Hippocampal formation (tissue), 2 donors: ENCODE measurements at regions not wholly inside any gene's neighbourhood (a gene's known extent, or its start where the extent isn't known, plus 50 kb on each side); places are given as distances from the start of the nearest gene placed in this dataset.

Experiments used
- DNase-seq, 2 donors: peaks; one replicate each; lab custom pipeline; 2025; lab: John Stamatoyannopoulos, UW

DNA sequence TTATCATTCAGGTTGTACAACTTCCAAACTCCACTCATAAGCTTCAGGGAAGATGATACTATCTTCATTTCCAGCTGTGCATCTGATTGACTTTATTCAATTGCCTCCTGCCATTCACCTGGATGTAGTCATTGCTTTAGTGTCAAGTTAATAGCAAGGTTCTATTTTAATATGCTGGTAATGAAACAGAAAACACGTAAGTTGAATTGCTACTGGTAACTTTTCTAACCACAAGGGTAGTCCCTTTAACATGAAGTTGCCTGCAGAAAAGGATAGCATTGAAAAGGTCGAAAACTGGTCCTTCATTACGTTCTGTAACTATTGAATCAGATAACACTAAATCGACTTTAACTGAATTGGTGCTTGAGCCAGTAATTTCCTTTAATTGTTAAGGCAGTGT lies 459.4 kb upstream of the CDH6 start:
- no peak for DNase-seq

DNA sequence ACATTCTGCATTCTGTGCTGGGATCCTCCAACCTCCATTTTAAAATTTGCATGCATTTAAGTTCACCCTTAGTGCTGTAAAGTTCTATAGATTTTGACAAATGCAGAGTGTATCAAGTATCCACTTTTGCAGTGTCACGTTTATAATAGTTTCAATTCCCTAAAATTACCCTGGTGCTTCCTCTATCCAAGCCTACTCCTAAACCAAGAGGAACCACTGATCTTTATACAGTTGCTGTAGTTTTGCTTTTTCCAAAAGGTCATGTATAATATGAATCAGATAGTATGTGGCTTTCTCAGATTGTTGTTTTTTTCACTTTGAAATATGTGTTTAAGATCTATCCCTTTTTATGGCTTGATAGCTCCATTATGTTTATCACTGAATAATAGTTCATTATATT lies 468.4 kb upstream of the CDH6 start:
- DNase-seq = no peak

DNA sequence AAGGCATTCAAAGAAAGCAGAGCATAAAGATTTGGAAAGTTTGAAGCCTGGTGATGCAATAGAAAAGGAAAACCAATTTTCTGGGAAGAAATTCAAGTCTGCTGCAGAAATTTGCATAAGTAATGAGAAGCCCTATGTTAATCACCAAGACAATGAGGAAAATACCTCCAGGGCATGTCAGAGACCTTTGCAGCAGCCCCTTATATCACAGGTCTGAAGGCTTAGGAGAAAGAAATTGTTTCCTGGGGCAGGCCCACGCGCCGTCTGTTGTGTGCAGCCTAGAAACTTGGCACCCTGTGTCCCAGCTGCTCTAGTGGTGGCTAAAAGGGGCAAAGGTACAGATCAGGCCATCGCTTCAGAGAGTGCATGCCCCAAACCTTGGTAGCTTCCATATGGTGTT lies 495.3 kb upstream of the CDH6 start:
- no peak for DNase-seq

DNA sequence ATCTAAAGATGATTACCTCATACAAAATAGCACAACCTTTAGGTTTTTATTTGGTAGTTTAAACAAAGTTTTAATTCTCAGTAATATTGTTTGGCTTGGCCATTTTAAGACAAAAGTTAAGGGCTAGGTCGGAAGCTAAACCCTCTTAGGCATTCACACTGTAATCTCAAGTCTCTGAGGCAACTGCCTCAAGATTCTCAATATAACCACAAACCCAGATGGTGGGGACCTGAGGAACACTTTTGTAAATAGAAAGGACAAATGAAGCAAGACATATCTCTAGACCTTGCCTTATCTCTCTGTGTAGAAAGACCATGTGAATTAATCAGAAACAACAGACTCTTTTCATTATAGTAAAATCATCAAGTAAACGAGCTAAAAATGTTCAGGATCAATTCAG lies 500.2 kb upstream of the CDH6 start:
- DNase-seq = no peak

DNA sequence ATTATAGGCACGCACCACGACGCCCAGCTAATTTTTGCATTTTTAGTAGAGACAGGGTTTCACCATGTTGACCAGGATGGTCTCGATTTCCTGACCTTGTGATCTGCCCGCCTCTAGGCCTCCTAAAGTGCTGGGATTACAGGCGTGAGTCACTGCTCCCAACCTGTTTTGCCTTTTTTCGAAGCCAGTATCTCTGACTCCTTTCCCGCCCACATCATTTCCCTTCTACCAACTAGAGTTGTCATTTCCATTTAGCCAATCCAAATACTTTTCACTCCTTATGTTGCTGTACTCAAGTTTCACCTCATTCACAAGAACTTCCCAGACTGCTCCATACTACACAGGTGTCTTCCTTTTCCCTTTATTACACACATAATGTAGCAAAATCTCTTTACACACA lies 502.6 kb upstream of the CDH6 start:
- DNase-seq = no peak

DNA sequence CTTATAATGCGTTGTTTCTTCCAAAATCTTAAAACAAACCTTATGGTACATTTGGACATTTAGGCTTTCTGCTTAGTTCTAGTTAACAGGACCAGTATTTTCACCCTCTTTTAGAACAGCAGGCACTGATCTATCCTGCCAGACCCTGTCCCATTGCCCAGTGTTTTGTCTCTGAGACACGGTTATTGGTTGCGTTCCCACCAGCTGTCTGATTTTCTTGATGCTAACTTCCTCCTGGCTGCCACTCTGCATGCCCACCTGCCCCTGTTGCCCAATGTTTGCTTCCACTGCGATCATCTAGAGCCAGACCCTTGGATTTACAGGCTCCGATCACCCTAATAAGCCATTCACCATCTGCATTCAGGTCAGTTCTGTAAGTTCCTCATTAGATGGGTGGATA lies 506.0 kb upstream of the CDH6 start:
- DNase-seq = no peak

DNA sequence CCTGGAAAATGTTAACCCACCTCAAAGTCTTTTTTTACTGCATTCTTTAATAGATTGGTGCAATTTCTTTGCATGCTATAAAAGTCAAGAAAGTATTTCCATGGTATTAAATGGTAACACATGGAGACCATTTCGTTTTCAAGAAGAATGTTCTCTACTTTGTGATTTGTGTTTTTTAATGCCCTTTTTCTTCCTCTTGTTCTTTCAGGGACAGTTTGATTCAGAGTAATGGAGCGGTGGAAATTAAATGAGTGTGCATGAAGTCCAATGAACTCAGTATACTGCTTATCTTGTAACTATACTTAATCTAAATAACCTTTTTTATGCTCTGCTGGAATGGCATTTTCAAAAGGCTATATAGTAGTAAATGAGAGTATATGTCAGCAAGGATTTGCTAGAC lies 507.0 kb upstream of the CDH6 start:
- no peak for DNase-seq

DNA sequence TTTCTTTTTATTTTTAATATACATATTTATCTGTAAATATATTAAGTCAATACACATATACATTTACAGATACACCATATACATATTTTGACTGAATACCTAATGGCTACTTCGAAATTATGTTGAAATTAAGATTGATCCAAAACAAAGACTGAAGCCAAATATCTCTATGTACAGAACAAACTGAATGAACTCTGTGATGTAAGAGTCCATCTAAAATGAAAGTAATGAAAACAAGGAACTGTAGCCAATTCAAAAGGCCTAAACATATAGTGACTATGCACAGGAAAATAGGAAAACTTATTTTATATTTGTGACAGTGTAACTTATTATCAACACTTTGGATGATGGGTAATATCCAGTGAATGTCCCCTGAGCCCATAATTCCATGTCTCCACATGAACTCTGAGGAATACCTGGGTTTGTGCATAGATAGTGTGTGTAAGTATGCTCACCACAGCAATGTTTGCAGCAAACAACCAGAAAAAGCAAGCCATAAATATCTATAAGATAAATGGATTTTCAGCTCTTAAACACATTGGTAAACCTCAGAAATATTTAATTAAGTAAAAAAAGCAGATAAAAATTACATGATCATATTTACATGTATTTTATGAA lies 517.2 kb upstream of the CDH6 start:
- no peak for DNase-seq

DNA sequence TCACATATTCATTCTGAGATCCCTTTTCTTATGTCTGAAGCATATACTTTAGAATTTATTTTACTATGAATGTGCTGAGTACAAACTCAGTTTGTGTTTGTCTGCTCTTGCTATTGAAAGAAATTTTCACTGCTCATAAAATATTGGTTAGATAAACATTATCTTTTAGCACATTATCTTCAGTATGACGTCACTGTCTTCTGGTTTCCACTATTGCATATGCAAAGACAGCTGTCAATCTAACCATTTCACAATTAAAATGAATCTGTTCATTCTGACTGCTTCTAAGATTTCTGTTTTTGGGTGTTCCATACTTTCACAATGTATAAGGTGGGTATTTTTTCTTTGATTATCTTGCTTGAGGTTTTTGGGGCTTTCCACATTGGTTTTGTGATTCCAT lies 526.2 kb upstream of the CDH6 start:
- no peak for DNase-seq

DNA sequence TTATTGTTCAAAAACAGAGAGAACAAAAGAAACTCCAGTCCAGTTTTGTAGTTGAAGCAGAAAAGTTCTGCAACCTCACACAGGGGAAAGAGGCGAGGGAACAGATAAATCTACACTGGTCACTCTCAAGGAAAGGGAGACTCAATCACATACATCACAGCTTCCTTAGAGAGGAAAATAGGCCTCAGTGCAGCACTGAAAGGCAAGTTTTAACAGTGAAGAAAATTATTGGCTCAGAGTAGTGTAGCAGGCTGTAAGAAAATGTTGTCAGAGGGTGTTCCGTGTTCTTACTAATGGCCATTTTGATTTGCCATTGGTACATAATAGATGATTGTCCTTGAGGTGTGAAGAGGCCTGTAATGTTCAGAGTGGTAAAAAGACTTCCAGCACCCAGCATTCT lies 530.0 kb upstream of the CDH6 start:
- DNase-seq = no peak

DNA sequence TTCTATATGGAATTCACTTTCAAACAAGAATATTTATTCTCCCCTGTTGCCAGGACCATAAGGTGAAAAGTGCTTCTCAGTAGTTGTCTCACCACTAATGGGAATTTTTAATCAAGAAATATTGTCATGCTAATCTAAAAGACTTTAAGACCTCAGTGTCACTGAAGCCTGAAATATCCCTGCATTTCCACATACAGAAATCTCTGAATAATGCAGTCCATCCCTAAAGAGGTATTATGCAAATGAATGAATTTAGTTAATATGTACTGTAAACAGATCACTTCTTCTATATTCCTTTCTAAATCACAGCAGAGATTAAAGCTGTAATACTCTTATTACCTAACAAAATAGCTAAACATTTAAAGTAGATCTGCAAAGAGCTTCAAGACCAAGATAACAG lies 531.1 kb upstream of the CDH6 start:
- DNase-seq = no peak

DNA sequence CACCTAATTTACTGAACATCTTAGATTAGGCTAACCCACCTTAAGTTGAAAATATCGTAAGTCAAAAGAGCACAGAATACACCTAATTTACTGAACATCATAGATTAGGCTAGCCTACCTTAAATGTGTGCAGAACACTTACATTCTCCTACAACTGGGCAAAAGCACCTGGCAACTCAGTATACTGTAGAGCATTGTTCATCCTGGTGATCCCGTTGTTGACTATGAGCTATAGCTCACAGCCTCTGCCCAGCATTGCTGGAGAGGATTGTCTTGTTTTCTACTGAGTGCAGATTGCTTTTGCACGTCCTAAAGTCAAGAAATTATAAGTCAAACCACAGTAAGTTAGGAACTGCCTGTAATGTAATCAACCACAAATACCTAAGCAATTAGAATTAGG lies 531.8 kb upstream of the CDH6 start:
- no peak for DNase-seq

DNA sequence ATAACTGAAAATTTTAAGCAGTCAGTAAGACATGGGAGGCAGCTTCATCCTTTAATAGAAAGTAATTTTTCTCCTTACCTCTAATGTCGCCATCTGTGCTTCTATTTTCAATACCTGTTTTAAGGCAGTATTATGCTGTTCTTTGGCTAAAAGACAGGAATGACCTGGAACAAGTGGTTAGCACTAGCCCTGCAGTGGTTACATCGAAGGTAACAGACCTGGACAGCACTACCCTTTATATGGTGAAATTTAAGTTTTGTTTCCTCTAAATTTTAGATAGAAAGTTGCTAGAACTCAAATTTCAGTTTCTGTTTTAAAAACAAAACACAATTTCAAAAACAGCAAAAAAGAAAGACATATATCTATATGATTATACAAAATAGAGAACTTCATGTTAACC lies 534.1 kb upstream of the CDH6 start:
- no peak for DNase-seq

DNA sequence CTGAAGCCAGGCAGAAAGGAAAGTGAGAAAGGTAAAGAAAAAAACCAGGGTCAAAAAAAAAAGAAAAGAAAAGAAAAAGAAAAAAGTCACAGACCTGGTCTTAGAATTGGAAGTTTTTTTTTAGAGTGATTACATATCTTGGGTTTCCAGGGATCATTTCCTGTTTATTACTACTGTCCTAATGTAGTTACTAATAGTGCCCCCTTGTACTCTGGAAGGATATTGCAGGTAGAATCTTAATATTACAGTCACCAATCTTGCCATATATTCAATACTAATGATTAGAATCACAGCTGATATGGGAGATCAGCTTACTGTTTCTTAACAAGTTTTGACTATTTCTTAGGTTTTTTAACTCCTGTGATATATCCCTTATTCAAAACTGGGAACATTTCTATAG lies 543.2 kb upstream of the CDH6 start:
- no peak for DNase-seq

DNA sequence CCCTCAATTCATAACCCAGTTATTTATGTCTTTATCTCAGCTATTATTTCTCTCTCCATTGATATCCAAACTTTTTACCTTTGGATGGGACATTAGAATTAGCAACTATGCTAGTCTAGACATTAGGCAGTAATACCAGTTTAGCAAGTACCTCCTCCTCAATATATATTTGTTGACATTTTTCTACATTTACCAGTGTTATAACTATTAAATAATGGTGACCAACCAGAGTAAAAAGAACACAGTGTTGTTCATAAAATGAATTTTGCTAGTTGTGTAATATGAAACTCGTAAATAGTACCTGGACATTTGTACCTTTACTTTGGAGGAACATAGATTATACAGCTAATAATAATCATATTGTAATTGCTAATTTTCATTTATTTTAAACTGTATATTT lies 554.6 kb upstream of the CDH6 start:
- DNase-seq = no peak

DNA sequence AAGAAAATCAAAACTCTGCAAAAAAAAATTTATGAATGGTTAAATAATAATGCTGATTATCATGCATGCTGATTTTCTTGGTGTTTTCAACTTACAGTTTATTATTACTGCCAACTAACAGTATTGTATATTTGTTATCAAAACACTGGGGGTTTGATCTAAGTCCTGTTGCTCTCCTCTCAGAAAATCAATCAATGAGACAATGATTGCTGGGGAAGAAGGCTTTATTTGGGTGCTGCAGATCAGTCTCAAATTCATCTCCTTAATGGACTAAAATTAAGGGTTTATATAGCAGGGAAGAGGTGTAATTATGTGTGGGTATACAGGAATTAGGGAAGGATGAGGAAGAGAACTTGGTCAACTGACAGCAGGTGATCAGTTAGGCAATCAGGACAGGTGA lies 565.5 kb upstream of the CDH6 start:
- no peak for DNase-seq

DNA sequence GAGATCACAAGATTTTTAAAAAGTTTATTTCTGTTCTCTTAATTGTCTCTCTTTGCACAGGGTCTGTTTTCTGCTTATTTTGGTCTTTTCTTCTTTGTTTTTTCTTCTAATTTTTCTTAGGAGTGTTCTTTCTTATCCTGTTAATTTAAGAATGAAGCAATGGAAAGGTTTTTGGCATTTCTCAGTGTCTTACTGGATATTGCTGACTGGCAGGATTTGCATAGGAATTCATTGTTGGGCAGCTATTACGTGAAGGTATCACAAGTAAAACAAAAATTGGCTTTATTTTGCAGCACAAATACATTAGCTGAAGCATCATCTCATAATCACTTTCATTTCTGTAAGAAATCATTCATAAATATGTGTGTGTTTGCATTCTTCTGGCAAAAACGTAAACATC lies 566.9 kb upstream of the CDH6 start:
- DNase-seq = no peak

DNA sequence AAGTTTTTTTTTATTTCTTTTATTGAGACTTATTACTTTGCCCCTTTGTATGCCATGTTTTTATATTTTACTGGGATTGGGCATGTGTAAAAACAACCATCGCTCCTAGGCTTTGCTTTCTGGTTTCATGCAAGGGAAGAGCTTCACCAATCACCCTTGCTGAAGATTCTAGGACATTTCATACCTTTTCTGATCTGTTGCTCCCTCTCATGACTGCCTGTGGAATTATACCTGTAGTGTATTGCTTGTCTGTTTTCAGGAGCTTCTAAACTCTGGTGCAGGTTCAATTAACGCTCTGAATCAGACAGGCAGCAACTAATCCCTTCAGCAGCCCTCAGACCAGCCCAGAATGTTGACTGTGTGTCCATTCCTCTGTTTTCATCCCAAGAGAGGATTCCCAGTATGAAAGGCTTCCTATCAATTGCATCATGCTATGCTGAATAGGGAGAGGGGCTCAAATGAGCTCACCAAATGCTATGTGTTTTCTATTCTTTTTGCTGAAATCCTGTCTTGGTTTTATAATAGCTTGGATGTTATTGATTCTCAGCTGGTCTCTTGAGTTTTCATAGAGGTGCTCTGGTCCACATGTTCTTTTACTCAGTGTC lies 572.9 kb upstream of the CDH6 start:
- DNase-seq = no peak

DNA sequence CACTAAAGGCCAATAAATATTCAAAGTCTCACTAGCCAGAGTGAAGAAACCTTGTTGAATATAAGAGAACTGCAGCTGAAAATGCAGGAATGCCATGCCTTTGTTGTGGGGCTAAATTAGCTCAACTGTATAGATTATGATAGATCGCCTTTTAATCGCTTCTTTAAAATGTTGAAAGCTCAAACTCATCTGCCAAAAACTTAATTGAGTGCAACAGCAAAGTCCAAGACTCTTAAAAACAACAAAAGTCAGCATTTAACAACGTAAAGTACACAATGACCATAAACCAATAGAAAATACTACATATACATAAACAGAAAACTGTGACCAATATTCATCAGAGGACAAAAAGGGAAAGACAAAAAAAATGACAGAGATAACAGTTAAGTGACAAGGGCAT lies 585.0 kb upstream of the CDH6 start:
- DNase-seq = no peak

DNA sequence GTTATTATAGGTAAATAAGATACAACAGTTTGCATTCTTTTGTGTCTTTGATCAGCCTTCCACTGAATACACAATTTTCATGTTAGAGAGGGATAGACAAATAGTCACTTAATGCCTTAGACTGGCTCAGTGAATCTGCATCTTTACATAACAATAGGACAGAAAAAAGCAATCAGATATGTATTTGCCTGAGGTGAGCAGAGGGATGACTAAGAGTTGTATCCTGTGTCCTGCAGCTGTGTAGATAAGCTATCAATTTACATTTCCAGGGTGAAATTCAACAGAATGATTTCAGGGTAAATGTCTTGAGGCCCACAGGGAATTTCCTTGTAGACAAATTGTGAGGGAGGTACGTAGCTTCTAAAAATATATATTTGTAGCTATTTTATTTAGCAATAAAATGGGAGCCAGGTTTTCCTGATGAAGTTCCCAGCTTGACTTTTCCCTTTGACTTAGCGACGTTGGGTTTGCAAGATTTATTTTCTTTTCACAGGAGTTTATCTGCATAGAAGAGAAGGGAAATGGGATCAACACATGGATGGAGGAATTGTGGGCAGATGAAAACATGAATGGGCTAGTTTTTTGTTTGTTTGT lies 586.1 kb upstream of the CDH6 start:
- no peak for DNase-seq

DNA sequence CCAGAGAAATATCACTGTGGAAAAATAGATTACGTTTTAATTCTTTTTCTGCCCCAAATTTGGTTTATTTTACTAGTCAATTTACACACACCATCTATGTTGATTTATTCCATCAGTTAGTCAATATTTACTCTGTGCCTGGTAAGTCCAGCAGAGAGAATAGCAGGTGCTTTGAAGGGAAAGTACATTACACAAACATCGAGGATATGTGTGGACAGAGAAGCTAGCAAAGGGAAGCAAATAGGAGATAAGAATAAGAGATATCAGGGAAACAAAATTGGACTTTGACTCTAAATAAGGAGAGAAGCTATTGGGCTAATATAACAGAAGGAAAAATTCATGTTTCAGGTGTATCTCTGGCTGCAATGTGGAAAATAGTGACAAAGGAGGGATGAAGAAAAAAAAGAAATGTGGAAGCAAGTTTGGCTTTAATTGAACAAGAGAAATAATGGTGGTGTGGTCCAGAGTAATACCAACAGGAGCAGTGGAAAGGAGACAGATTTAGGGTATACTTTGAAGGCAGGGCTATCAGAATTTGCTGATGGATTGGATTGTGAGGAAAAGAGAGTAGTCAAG lies 587.7 kb upstream of the CDH6 start:
- DNase-seq = no peak

DNA sequence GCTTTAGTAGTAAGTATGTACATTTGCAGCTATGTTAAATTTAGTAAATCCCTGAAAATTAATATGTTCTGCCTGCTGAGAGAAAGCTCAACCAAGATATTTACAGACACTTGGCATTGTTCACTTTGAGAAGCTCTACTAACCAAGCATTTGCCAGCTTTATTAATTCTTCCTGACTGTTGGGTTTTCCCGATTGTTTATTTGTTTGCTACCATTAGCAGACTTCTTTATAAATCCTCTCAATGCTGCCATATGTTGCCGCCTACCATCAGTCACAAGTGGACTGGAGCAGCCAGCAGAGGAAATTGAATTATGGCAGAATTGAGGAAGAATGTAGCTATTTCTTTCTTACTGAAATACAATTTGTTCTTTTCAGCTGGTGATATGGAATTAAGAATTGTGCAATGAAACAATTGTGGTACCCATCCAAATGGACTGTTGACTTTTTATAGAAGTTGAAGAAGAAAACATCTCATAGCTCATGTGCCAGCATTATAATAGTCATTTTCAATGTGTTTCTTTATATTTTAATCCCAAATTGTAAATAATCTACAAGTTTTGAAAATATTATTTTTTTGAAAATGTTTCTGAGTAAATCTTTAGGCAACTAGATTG lies 588.7 kb upstream of the CDH6 start:
- no peak for DNase-seq

DNA sequence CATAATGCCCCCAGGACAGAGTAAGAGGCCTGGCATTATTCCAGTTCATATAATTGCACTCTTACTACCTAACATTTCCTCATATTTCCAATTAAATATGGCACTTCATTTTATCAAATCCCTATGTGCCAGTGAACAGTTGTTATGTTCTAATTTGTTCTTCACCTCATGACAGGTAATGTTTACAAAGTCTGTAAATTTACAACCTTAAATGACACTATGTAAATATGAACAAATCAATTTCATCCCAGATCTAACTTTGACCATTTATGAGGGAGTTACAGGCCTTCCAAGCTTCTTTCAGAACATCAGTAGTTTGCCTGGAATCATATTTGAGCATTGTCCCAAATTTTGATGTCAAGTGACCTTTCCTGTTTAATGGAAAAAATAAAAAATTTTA lies 592.6 kb upstream of the CDH6 start:
- no peak for DNase-seq
